GM18870 (cell line): ENCODE measurements at regions not wholly inside any gene's neighbourhood (a gene's known extent, or its start where the extent isn't known, plus 50 kb on each side); places are given as distances from the start of the nearest gene placed in this dataset.

Experiments used
- ATAC-seq: cut with Tn5 transposase; IDR thresholded peaks from one replicate; pipeline ENCODE4 v1.9.1; 2021; ENCODE audit warnings: moderate library complexity; ENCODE audit not compliant: unreplicated experiment

GRCh38 chr16:48905632-48906505 lies 295.9 kb upstream of the N4BP1 start:
- no peak for ATAC-seq

GRCh38 chr16:48904333-48904732 lies 294.4 kb upstream of the N4BP1 start:
- ATAC-seq: no peak

GRCh38 chr16:48903039-48903438 lies 293.1 kb upstream of the N4BP1 start:
- ATAC-seq: no peak

GRCh38 chr16:48901712-48902374 lies 291.9 kb upstream of the N4BP1 start:
- no peak for ATAC-seq

- no peak for ATAC-seq
These were observed 289.5 kb upstream of the N4BP1 start for GRCh38 chr16:48899500-48899899.

- ATAC-seq: no peak
These were observed 287.8 kb upstream of the N4BP1 start for GRCh38 chr16:48897698-48898205.

- no peak for ATAC-seq
These were observed 285.2 kb upstream of the N4BP1 start for GRCh38 chr16:48895142-48895541.

- no peak for ATAC-seq
These were observed 282.9 kb upstream of the N4BP1 start for GRCh38 chr16:48892893-48893292.

- ATAC-seq: no peak
These were observed 277.7 kb upstream of the N4BP1 start for GRCh38 chr16:48887646-48888210.

GRCh38 chr16:48885471-48885870 lies 275.5 kb upstream of the N4BP1 start:
- ATAC-seq: no peak

- no peak for ATAC-seq
These were observed 271.3 kb upstream of the N4BP1 start for GRCh38 chr16:48881272-48881671.

GRCh38 chr16:48879223-48880122 lies 269.5 kb upstream of the N4BP1 start:
- ATAC-seq: no peak

GRCh38 chr16:48877946-48878345 lies 268.0 kb upstream of the N4BP1 start:
- no peak for ATAC-seq

- no peak for ATAC-seq
These were observed 260.2 kb upstream of the N4BP1 start for GRCh38 chr16:48870141-48870540.

GRCh38 chr16:48865520-48865919 lies 255.5 kb upstream of the N4BP1 start:
- no peak for ATAC-seq

- ATAC-seq: no peak
These were observed 254.1 kb upstream of the N4BP1 start for GRCh38 chr16:48864055-48864454.

GRCh38 chr16:48862087-48862532 lies 252.1 kb upstream of the N4BP1 start:
- no peak for ATAC-seq

- ATAC-seq: no peak
These were observed 250.4 kb upstream of the N4BP1 start for GRCh38 chr16:48860341-48860740.

- no peak for ATAC-seq
These were observed 243.0 kb upstream of the N4BP1 start for GRCh38 chr16:48852951-48853350.

GRCh38 chr16:48852458-48852857 lies 242.5 kb upstream of the N4BP1 start:
- no peak for ATAC-seq
